B cell (primary cell): ENCODE measurements at regions not wholly inside any gene's neighbourhood (a gene's known extent, or its start where the extent isn't known, plus 50 kb on each side); places are given as distances from the start of the nearest gene placed in this dataset.

ENCODE experiments used
- ATAC-seq: fragments of 200-7000 bp; cut with Tn5 transposase; one replicate; pipeline ENCODE4 v1.10.0; 2021; ENCODE audit warnings: low read depth, mild to moderate bottlenecking, moderate number of reproducible peaks, moderate library complexity
- CTCF ChIA-PET: fragments of 350-600 bp; sonication (Branson Sonifier 250); formaldehyde crosslinking; loops from one replicate; lab custom pipeline; 2021; ENCODE audit warnings: antibody characterized with exemption, inconsistent platforms; lab: Charles Lee
- POLR2A ChIA-PET: fragments of 350-600 bp; sonication (Branson Sonifier 250); formaldehyde crosslinking; loops from one replicate; lab custom pipeline; 2021; ENCODE audit warnings: antibody characterized with exemption; lab: Charles Lee
- DNase-seq: peaks from one replicate; pipeline ENCODE4 v3.0.0; 2013
- H2AFZ ChIP-seq: 2 replicates; pipeline ENCODE4 v1.6.1; 2012; ENCODE audit warnings: mild to moderate bottlenecking, low read depth, low read length; ENCODE audit not compliant: insufficient read depth, poor library complexity, severe bottlenecking
- H3K27ac ChIP-seq, 2 donors: 1 replicate in 1 of 2; 2 replicates in 1 of 2; pipeline ENCODE4 v1.5.1; 2012 to 2013; ENCODE audit warnings: low read length in 2 of 2, mild to moderate bottlenecking in 2 of 2, moderate library complexity in 1 of 2
- H3K27me3 ChIP-seq, 4 experiments: fragments of 200-600 bp in 1 of 4; sonication (generic) in 1 of 4; replicated peaks in 1 of 4; 1 replicate in 2 of 4; 2 replicates in 2 of 4; pipeline versions ENCODE4 v1.6.1 to v1.7.0; 2013 to 2016; ENCODE audit warnings: low read length in 3 of 4, mild to moderate bottlenecking in 2 of 4, mixed read lengths in 1 of 4, moderate library complexity in 1 of 4; ENCODE audit not compliant: insufficient read depth in 4 of 4, control insufficient read depth in 3 of 4; ENCODE audit errors: control extremely low read depth in 1 of 4
- H3K36me3 ChIP-seq, 2 experiments: replicated peaks in 1 of 2; 1 replicate in 1 of 2; 2 replicates in 1 of 2; pipeline versions ENCODE4 v1.6.1 to v1.7.1; 2013; ENCODE audit warnings: low read length in 1 of 2; ENCODE audit not compliant: insufficient read depth in 2 of 2, control insufficient read depth in 1 of 2; ENCODE audit errors: control extremely low read depth in 1 of 2, extremely low read depth in 1 of 2
- H3K4me1 ChIP-seq, 2 donors: fragments of 200-600 bp in 1 of 2; sonication (generic) in 1 of 2; 1 replicate in 1 of 2; 2 replicates in 1 of 2; pipeline versions ENCODE4 v1.5.1 to v1.6.1; 2013 to 2017; ENCODE audit warnings: low read length in 2 of 2; ENCODE audit not compliant: control insufficient read depth in 2 of 2, insufficient read depth in 2 of 2
- H3K4me2 ChIP-seq: replicated peaks from 2 replicates; pipeline ENCODE3; 2012; ENCODE audit warnings: mild to moderate bottlenecking, low read depth, low read length; ENCODE audit not compliant: poor library complexity, severe bottlenecking
- H3K4me3 ChIP-seq, 5 experiments: fragments of 200-600 bp in 1 of 5; sonication (generic) in 1 of 5; 1 replicate in 3 of 5; 2 replicates in 2 of 5; pipeline versions ENCODE4 v1.5.1 to v1.7.0; 2011 to 2016; ENCODE audit warnings: low read length in 4 of 5, mild to moderate bottlenecking in 4 of 5, low read depth in 2 of 5, control low read depth in 1 of 5, moderate library complexity in 1 of 5; ENCODE audit not compliant: insufficient read depth in 1 of 5; ENCODE audit errors: control extremely low read depth in 1 of 5, extremely low read depth in 1 of 5
- H3K79me2 ChIP-seq: fragments of 200-600 bp; sonication (generic); one replicate; pipeline ENCODE4 v1.6.0; 2016; ENCODE audit warnings: low read length; ENCODE audit not compliant: control insufficient read depth, insufficient read depth
- H3K9ac ChIP-seq: fragments of 200-600 bp; sonication (generic); 2 replicates; pipeline ENCODE4 v1.6.1; 2017; ENCODE audit warnings: mild to moderate bottlenecking, low read length, moderate library complexity
- H3K9me3 ChIP-seq, 3 donors: one replicate each; pipeline versions ENCODE4 v1.6.1 to v1.7.1; 2013; ENCODE audit warnings: low read length in 2 of 3; ENCODE audit not compliant: control insufficient read depth in 2 of 3, insufficient read depth in 1 of 3; ENCODE audit errors: control extremely low read depth in 1 of 3
- H4K20me1 ChIP-seq: 2 replicates; pipeline ENCODE4 v1.6.0; 2012; ENCODE audit warnings: mild to moderate bottlenecking, low read length; ENCODE audit not compliant: insufficient read depth, control insufficient read depth, poor library complexity, severe bottlenecking
- H3K27ac Mint-ChIP-seq: one replicate; pipeline ENCODE4 v1.8.0; 2021; ENCODE audit warnings: mixed read lengths
- H3K27me3 Mint-ChIP-seq: one replicate; pipeline ENCODE4 v1.8.0; 2021; ENCODE audit warnings: mixed read lengths
- H3K4me1 Mint-ChIP-seq: one replicate; pipeline ENCODE4 v1.8.0; 2021; ENCODE audit warnings: mixed read lengths
- H3K4me3 Mint-ChIP-seq: one replicate; pipeline ENCODE4 v1.8.0; 2021; ENCODE audit warnings: mixed read lengths
- H3K9me3 Mint-ChIP-seq: one replicate; pipeline ENCODE4 v1.8.0; 2022; ENCODE audit warnings: mixed read lengths; ENCODE audit not compliant: insufficient read depth
- EZH2 ChIP-seq: IDR thresholded peaks from 2 replicates; pipeline ENCODE4 v1.6.1; 2012; ENCODE audit warnings: borderline replicate concordance, low read depth, mild to moderate bottlenecking, moderate library complexity, low read length; ENCODE audit not compliant: insufficient read depth, poor library complexity, severe bottlenecking
- WGBS: methylation state at CpG from one replicate; pipeline ENCODE4 v1.1.5; 2013; ENCODE audit warnings: missing lambda C conversion rate; ENCODE audit not compliant: insufficient coverage; 5-methylcytosine and 5-hydroxymethylcytosine counted together
- intact Hi-C: fragments of 100-400 bp; cut with micrococcal nuclease; formaldehyde crosslinking; loops from one replicate; pipeline ENCODE4 v1.10.0; 2022
- TF ChIP-seq, protein P1 (sequence below): fragments of 200-600 bp; IDR thresholded peaks from one replicate; pipeline ENCODE4 v1.8.0; 2022; ENCODE audit warnings: antibody characterized with exemption, mild to moderate bottlenecking

DNA sequence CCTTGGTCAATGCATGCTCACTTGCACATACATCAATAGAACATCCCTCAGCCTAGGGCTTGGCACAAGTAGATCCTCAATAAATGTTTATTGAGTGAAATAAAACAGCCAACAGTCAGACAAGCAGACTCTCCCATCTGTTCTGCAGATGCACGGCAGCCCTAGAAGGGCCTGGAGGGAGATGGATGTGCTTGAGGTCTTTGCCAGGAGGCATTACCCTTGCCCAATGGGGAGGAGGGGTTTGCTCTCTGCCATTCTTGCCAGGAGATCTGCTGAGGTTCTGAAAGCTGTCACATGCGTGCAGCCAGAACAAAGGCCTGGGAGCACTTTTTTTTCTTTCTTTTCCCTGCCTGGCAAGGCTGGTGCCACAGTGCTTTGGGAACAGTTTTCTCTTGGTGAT lies 349.3 kb upstream of the THRB start:
- H3K9me3 ChIP-seq: no peaks in the 10 kb centered on the region
- H3K4me1 ChIP-seq: no peaks in the 10 kb centered on the region
- H3K79me2 ChIP-seq: no peaks in the 10 kb centered on the region
- H3K9ac ChIP-seq: no peak overlapping the region
- TF ChIP-seq EZH2: no peak
- TF ChIP-seq, protein P1, sequence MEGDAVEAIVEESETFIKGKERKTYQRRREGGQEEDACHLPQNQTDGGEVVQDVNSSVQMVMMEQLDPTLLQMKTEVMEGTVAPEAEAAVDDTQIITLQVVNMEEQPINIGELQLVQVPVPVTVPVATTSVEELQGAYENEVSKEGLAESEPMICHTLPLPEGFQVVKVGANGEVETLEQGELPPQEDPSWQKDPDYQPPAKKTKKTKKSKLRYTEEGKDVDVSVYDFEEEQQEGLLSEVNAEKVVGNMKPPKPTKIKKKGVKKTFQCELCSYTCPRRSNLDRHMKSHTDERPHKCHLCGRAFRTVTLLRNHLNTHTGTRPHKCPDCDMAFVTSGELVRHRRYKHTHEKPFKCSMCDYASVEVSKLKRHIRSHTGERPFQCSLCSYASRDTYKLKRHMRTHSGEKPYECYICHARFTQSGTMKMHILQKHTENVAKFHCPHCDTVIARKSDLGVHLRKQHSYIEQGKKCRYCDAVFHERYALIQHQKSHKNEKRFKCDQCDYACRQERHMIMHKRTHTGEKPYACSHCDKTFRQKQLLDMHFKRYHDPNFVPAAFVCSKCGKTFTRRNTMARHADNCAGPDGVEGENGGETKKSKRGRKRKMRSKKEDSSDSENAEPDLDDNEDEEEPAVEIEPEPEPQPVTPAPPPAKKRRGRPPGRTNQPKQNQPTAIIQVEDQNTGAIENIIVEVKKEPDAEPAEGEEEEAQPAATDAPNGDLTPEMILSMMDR: no peak
- no peak overlapping the region for H3K4me3 Mint-ChIP-seq
- H3K4me1 Mint-ChIP-seq: no peaks in the 10 kb centered on the region
- H3K27me3 Mint-ChIP-seq: no peaks in the 10 kb centered on the region
- H2AFZ ChIP-seq: no peak overlapping the region
- POLR2A ChIA-PET: no interaction called here
- H3K9me3 Mint-ChIP-seq: no peaks in the 10 kb centered on the region
- H3K4me2 ChIP-seq: no peak overlapping the region
- CTCF ChIA-PET: no interaction called here
- no peaks in the 10 kb centered on the region for H4K20me1 ChIP-seq
- H3K27me3 ChIP-seq: no peaks in the 10 kb centered on the region
- ATAC-seq (no peak), DNase-seq (no peak)
- no peak overlapping the region for H3K27ac ChIP-seq
- no peaks in the 10 kb centered on the region for H3K36me3 ChIP-seq
- no peak overlapping the region for H3K4me3 ChIP-seq
- intact Hi-C loops: no loop called here
- H3K27ac Mint-ChIP-seq: no peak overlapping the region
- WGBS: 60% methylated on average over 1 of the region's 2 CpGs

DNA sequence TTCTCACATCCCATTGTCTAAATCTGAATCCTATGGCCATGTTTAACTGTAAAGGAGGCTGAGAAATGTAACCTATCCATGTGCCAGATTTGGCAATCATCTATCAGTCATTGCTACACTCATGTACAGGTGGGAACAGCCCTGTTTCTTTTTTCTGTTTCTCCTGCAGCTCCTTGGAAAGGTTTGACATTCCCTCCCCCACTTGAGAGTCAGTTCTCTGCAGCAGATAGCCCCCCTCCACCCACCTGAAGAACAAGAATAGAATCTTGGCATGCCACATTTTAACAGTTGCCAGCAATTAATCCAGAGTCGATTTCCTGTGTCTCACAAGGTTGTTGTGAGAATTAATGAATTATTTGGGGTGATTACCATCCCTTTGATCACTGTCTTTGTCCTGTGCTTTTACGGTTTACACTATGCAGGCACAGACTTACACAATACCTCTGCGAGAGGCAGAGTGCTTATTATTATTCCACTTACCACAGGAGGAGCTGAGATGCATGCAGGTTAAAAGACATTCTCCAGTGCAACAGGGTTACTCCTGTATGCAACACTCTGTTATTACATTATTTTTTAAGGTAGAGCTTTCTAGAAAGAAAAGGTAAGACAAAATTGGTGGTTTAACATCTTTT lies 351.0 kb upstream of the THRB start:
- 100% methylated on average over 1 of the region's 3 CpGs for WGBS
- intact Hi-C loops: no loop called here

More for the DNA sequence above, 351.0 kb upstream of the THRB start:
- Histone ChIP-seq H3K27me3 (no peaks in the 10 kb centered on the region), H3K27ac (no peak overlapping the region), H3K4me1 (no peaks in the 10 kb centered on the region), H3K79me2 (no peaks in the 10 kb centered on the region), H3K4me3 (no peak overlapping the region), H3K9me3 (no peaks in the 10 kb centered on the region), H4K20me1 (no peaks in the 10 kb centered on the region), H3K4me2 (no peak overlapping the region), H3K9ac (no peak overlapping the region), H2AFZ (no peak overlapping the region), H3K36me3 (no peaks in the 10 kb centered on the region)
- H3K4me1 Mint-ChIP-seq: no peaks in the 10 kb centered on the region
- TF ChIP-seq EZH2: no peak
- TF ChIP-seq, protein P1: no peak
- DNase-seq: no peak
- no peak overlapping the region for H3K27ac Mint-ChIP-seq
- H3K27me3 Mint-ChIP-seq: no peaks in the 10 kb centered on the region
- H3K9me3 Mint-ChIP-seq: no peaks in the 10 kb centered on the region
- no peak overlapping the region for H3K4me3 Mint-ChIP-seq
- ChIA-PET CTCF (no interaction called here), POLR2A (no interaction called here)
- ATAC-seq: no peak
